ENCODE measurements at regions not wholly inside any gene's neighbourhood (a gene's known extent, or its start where the extent isn't known, plus 50 kb on each side); places are given as distances from the start of the nearest gene placed in this dataset.

DNA sequence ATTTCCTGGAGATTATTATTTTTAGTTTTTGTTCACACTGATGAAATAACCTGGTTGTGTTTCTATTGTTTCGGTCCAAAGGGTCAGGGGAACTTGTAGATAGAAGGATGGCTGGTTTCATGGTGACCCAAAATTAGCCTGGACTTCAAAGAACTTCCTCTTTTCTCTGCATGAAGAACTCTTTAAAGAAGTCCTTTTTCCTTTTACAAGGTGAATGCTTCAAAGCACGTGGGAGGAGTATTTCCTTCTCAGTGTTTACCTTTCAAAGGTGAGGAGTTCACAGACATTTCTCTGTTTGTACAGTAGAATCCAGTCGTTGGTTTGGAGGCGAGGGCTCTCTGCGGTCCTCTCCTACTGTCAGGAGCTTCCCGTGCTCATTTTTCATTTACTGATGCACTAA, 561.7 kb downstream of the GATA3 start:
- Histone ChIP-seq H3K36me3 (ENCODE audit: control insufficient read depth in 3 of 3, insufficient read depth in 2 of 3, low read depth in 1 of 3, low read length in 3 of 3) (no peaks in the 10 kb centered on the region), H3K27ac (ENCODE audit: low read depth in 1 of 3, low read length in 2 of 3) (no peak overlapping the region), H3K4me1 (ENCODE audit: control insufficient read depth in 3 of 3, insufficient read depth in 2 of 3, low read depth in 1 of 3, low read length in 2 of 3) (no peaks in the 10 kb centered on the region), H3K27me3 (ENCODE audit: control insufficient read depth in 3 of 3, insufficient read depth in 3 of 3, low read length in 3 of 3) (no peaks in the 10 kb centered on the region), H3K9me3 (ENCODE audit: control insufficient read depth in 2 of 2, insufficient read depth in 1 of 2, low read depth in 1 of 2, low read length in 1 of 2) (no peaks in the 10 kb centered on the region), H3K4me3 (ENCODE audit: low read depth in 1 of 3, low read length in 3 of 3) (no peak overlapping the region)
- no peak for DNase-seq
- 12 to 18% (median 14%) methylated on average over 6 of the region's 6 CpGs for WGBS, 3 donors
- FAIRE-seq, result no peak

DNA sequence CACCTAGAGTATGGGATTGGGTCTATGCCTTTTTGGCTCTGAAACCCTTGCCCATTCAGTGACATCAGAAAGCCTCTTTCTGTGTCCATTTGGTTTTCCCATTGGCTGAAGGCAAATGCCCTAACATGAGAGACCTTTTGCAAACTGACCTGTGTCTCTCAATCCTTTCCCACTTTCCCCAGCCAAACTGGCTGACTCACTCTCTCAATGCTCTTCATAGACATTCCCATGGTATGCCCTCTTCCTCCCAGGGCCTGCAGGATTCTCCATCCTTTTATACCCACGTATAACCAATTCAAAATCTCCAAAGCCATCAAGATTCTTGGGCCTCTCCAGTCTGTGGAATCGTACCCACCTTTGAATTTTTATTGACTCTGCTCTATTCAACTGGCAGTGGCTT, 563.3 kb downstream of the GATA3 start:
- Histone ChIP-seq H3K27ac (ENCODE audit: low read depth in 1 of 3, low read length in 2 of 3) (no peak overlapping the region), H3K4me1 (ENCODE audit: control insufficient read depth in 3 of 3, insufficient read depth in 2 of 3, low read depth in 1 of 3, low read length in 2 of 3) (no peaks in the 10 kb centered on the region), H3K4me3 (ENCODE audit: low read depth in 1 of 3, low read length in 3 of 3) (no peak overlapping the region), H3K36me3 (ENCODE audit: control insufficient read depth in 3 of 3, insufficient read depth in 2 of 3, low read depth in 1 of 3, low read length in 3 of 3) (no peaks in the 10 kb centered on the region), H3K9me3 (ENCODE audit: control insufficient read depth in 2 of 2, insufficient read depth in 1 of 2, low read depth in 1 of 2, low read length in 1 of 2) (no peaks in the 10 kb centered on the region), H3K27me3 (ENCODE audit: control insufficient read depth in 3 of 3, insufficient read depth in 3 of 3, low read length in 3 of 3) (no peaks in the 10 kb centered on the region)
- DNase-seq (no peak), FAIRE-seq (no peak)
- 65 to 78% (median 75%) methylated on average over 2 of the region's 2 CpGs for WGBS, 3 donors

DNA sequence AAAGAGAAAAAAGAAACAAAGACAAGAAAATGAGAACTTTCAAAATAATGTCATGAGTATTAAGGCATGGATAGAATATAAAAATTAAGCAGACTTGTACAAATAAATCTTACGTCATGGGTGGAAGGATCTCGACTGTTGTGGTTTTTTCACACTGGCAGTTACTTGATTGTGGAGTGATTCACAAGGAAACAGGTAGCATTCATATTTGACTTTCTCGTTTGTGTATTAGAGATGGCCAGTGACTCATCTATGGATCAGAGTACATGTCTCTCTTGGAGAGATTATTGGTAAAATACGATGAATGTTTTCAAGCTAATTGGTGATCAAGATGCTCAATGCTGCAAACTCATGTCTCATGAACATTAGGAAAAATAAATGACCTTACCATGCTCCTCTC, 564.3 kb downstream of the GATA3 start:
- H3K9me3 ChIP-seq (ENCODE audit: control insufficient read depth in 2 of 2, insufficient read depth in 1 of 2, low read depth in 1 of 2, low read length in 1 of 2), result no peaks in the 10 kb centered on the region
- no peak overlapping the region for H3K4me3 ChIP-seq (ENCODE audit: low read depth in 1 of 3, low read length in 3 of 3)
- no peak for FAIRE-seq
- H3K27me3 ChIP-seq (ENCODE audit: control insufficient read depth in 3 of 3, insufficient read depth in 3 of 3, low read length in 3 of 3), result no peaks in the 10 kb centered on the region
- no peaks in the 10 kb centered on the region for H3K36me3 ChIP-seq (ENCODE audit: control insufficient read depth in 3 of 3, insufficient read depth in 2 of 3, low read depth in 1 of 3, low read length in 3 of 3)
- H3K4me1 ChIP-seq (ENCODE audit: control insufficient read depth in 3 of 3, insufficient read depth in 2 of 3, low read depth in 1 of 3, low read length in 2 of 3), result no peaks in the 10 kb centered on the region
- 62 to 75% (median 67%) methylated on average over 4 of the region's 4 CpGs for WGBS, 3 donors
- no peak for DNase-seq
- no peak overlapping the region for H3K27ac ChIP-seq (ENCODE audit: low read depth in 1 of 3, low read length in 2 of 3)

DNA sequence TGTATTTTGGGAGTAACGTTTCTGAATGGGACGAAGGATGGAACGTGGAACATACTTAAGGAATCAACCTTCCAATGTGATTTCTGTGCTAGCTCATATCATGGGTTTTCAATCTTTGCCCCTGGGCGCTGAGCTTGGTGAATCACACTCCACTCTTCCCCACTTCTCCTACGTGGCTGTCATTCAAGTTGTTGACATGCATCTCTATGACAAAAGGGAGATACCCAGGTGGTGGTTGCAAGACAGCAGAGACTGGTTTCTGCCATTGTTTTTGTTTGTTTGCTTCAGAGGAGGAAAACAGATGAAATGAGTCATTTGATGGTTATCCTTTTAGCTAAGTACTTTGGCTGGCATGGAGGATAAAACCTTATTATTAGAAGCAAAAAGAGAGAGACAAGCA, 573.9 kb downstream of the GATA3 start:
- Histone ChIP-seq H3K36me3 (ENCODE audit: control insufficient read depth in 3 of 3, insufficient read depth in 2 of 3, low read depth in 1 of 3, low read length in 3 of 3) (no peaks in the 10 kb centered on the region), H3K27me3 (ENCODE audit: control insufficient read depth in 3 of 3, insufficient read depth in 3 of 3, low read length in 3 of 3) (no peaks in the 10 kb centered on the region), H3K4me1 (ENCODE audit: control insufficient read depth in 3 of 3, insufficient read depth in 2 of 3, low read depth in 1 of 3, low read length in 2 of 3) (no peaks in the 10 kb centered on the region), H3K27ac (ENCODE audit: low read depth in 1 of 3, low read length in 2 of 3) (no peak overlapping the region), H3K9me3 (ENCODE audit: control insufficient read depth in 2 of 2, insufficient read depth in 1 of 2, low read depth in 1 of 2, low read length in 1 of 2) (no peaks in the 10 kb centered on the region), H3K4me3 (ENCODE audit: low read depth in 1 of 3, low read length in 3 of 3) (no peak overlapping the region)
- no peak for DNase-seq
- WGBS, 3 donors, result 69 to 75% (median 70%) methylated on average over 5 of the region's 5 CpGs
- no peak for FAIRE-seq

DNA sequence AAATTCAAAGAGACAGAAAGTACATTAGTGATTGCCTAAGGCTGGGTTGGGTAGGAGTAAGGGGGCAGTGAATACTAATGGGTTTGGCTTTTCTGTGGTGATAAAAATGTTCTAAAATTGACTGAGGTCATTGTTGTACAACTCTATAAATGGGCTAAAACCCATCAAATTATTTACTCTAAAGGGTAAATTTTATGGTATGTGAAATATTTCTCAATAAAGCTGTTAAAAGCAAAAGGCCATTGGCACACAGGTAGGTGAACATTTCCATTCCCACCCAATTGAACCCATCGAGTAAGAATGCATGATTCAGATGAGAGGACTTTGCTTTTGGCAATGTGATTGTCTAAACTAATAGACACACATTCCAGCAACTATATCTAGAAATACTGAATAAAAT, 579.4 kb downstream of the GATA3 start:
- 73 to 88% (median 80%) methylated on average over 1 of the region's 1 CpG for WGBS, 3 donors

DNA sequence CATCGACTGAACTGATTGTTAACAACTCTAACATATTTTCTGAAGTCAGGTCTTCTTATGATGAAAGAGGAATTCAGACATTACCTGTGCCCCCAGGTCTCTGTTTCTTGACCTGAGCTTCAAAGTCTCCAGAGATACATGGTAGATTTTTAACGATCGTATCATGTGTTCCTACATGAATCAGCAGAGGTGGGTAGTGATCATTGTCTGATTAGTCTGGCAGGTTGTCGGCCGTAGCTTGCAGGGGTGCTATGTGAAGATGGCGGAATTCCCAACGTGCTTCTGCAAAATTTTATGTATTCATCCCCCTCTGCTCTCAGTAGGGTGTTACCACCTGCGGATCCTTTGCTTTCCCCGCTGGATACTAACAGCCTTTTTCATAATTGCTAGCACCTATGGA, 581.9 kb downstream of the GATA3 start:
- Histone ChIP-seq H3K36me3 (ENCODE audit: control insufficient read depth in 3 of 3, insufficient read depth in 2 of 3, low read depth in 1 of 3, low read length in 3 of 3) (no peaks in the 10 kb centered on the region), H3K9me3 (ENCODE audit: control insufficient read depth in 2 of 2, insufficient read depth in 1 of 2, low read depth in 1 of 2, low read length in 1 of 2) (no peaks in the 10 kb centered on the region), H3K27ac (ENCODE audit: low read depth in 1 of 3, low read length in 2 of 3) (no peak overlapping the region), H3K4me1 (ENCODE audit: control insufficient read depth in 3 of 3, insufficient read depth in 2 of 3, low read depth in 1 of 3, low read length in 2 of 3) (no peaks in the 10 kb centered on the region), H3K27me3 (ENCODE audit: control insufficient read depth in 3 of 3, insufficient read depth in 3 of 3, low read length in 3 of 3) (no peaks in the 10 kb centered on the region), H3K4me3 (ENCODE audit: low read depth in 1 of 3, low read length in 3 of 3) (no peak overlapping the region)
- DNase-seq (no peak), FAIRE-seq (no peak)
- WGBS, 3 donors, result 87 to 92% (median 89%) methylated on average over 9 of the region's 9 CpGs

More for the DNA sequence above, 579.4 kb downstream of the GATA3 start:
- Histone ChIP-seq H3K9me3 (ENCODE audit: control insufficient read depth in 2 of 2, insufficient read depth in 1 of 2, low read depth in 1 of 2, low read length in 1 of 2) (no peaks in the 10 kb centered on the region), H3K27ac (ENCODE audit: low read depth in 1 of 3, low read length in 2 of 3) (no peak overlapping the region), H3K4me3 (ENCODE audit: low read depth in 1 of 3, low read length in 3 of 3) (no peak overlapping the region), H3K36me3 (ENCODE audit: control insufficient read depth in 3 of 3, insufficient read depth in 2 of 3, low read depth in 1 of 3, low read length in 3 of 3) (no peaks in the 10 kb centered on the region), H3K27me3 (ENCODE audit: control insufficient read depth in 3 of 3, insufficient read depth in 3 of 3, low read length in 3 of 3) (no peaks in the 10 kb centered on the region), H3K4me1 (ENCODE audit: control insufficient read depth in 3 of 3, insufficient read depth in 2 of 3, low read depth in 1 of 3, low read length in 2 of 3) (no peaks in the 10 kb centered on the region)
- FAIRE-seq (no peak), DNase-seq (no peak)

DNA sequence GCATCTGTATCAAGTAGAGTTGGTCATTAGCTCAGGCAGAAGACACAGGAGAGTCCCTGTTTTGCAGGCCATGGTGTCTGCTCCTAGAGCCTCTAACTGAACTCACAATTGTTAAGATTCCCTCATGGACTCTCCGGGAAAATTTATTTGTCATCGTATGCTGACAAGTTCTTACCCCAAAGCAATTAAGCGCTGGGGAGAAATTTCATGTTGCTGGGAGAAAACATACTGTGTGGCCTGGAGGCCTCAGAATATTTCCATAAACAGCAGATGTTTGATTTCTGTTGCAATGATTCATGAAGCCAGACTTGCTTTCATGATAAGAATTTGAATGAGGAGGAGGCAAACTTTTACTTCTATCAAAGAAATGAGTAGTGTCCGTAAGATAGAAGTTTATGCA, 583.2 kb downstream of the GATA3 start:
- H3K27ac ChIP-seq (ENCODE audit: low read depth in 1 of 3, low read length in 2 of 3), result no peak overlapping the region
- no peak for FAIRE-seq
- no peaks in the 10 kb centered on the region for H3K36me3 ChIP-seq (ENCODE audit: control insufficient read depth in 3 of 3, insufficient read depth in 2 of 3, low read depth in 1 of 3, low read length in 3 of 3)
- DNase-seq, result no peak
- H3K9me3 ChIP-seq (ENCODE audit: control insufficient read depth in 2 of 2, insufficient read depth in 1 of 2, low read depth in 1 of 2, low read length in 1 of 2), result no peaks in the 10 kb centered on the region
- H3K27me3 ChIP-seq (ENCODE audit: control insufficient read depth in 3 of 3, insufficient read depth in 3 of 3, low read length in 3 of 3), result no peaks in the 10 kb centered on the region
- H3K4me3 ChIP-seq (ENCODE audit: low read depth in 1 of 3, low read length in 3 of 3), result no peak overlapping the region
- WGBS, 3 donors, result 64 to 81% (median 71%) methylated on average over 4 of the region's 4 CpGs
- no peaks in the 10 kb centered on the region for H3K4me1 ChIP-seq (ENCODE audit: control insufficient read depth in 3 of 3, insufficient read depth in 2 of 3, low read depth in 1 of 3, low read length in 2 of 3)

DNA sequence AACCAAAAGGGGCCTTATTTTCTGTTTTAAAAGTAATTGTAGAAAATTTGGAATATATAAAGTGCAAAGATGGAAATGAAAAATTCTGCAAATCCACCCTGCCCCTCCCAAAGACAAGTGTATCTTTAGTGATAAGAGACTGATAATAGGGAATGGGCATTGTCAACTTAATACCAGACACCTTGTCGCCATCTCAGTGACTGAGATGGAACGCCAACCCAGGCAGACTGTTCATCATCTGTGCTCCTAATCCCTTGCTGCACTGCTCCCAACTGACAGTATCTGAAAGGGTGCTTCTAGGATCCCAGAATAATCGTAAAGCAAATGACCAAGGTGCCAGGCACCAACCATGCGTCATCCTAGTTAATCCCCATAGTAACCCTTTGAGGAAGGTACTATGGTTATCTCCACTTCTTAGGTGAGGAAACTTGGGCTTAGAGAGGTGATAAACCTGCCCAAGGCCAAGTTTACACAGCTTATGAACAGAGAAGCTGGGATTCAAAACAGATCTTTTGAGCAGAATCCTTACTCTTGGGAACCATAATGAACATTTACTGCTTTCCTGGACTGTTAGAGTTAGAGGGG, 583.7 kb downstream of the GATA3 start:
- no peaks in the 10 kb centered on the region for H3K36me3 ChIP-seq (ENCODE audit: control insufficient read depth in 3 of 3, insufficient read depth in 2 of 3, low read depth in 1 of 3, low read length in 3 of 3)

DNA sequence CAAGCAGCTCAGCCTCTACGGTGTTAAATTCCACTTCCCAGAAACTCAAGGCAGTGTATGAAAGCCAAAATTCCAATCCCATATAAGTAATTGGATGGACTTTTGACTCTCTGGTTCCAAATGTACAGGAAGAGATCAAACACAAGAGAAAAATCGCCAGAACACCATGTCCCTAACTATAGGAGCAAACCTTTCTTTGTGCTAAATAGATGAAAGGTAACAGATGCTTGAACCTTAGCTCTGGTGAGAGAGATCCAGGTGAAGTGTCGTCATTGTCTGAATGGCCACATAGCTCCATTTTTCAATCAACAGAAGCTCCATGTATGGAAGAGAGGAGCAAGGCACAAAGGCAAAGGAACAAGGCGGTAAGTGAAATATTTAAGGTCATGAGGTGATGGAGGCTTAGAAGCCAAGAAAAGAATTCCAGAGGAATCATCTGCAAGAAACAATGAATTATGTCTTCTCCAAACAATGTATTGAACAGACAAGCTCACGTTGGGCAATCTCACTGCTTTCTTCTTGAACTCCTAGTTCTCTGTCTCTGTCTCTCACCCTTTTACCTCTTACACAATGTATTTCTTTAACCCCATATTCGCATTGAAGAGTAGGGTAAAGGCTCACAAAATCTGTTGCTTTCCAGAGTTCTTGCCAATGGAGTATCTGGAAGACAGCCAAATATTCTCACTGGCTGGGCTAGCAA, 585.1 kb downstream of the GATA3 start:
- Histone ChIP-seq H3K27me3 (ENCODE audit: control insufficient read depth in 3 of 3, insufficient read depth in 3 of 3, low read length in 3 of 3) (no peaks in the 10 kb centered on the region), H3K9me3 (ENCODE audit: control insufficient read depth in 2 of 2, insufficient read depth in 1 of 2, low read depth in 1 of 2, low read length in 1 of 2) (no peaks in the 10 kb centered on the region), H3K36me3 (ENCODE audit: control insufficient read depth in 3 of 3, insufficient read depth in 2 of 3, low read depth in 1 of 3, low read length in 3 of 3) (no peaks in the 10 kb centered on the region), H3K27ac (ENCODE audit: low read depth in 1 of 3, low read length in 2 of 3) (no peak overlapping the region), H3K4me3 (ENCODE audit: low read depth in 1 of 3, low read length in 3 of 3) (no peak overlapping the region), H3K4me1 (ENCODE audit: control insufficient read depth in 3 of 3, insufficient read depth in 2 of 3, low read depth in 1 of 3, low read length in 2 of 3) (no peaks in the 10 kb centered on the region)
- FAIRE-seq (no peak), DNase-seq (no peak)
- WGBS, 3 donors, result 72 to 78% (median 77%) methylated on average over 6 of the region's 6 CpGs

More for the DNA sequence above, 583.7 kb downstream of the GATA3 start:
- FAIRE-seq (no peak), DNase-seq (no peak)
- H3K4me3 ChIP-seq (ENCODE audit: low read depth in 1 of 3, low read length in 3 of 3), result no peak overlapping the region
- no peak overlapping the region for H3K27ac ChIP-seq (ENCODE audit: low read depth in 1 of 3, low read length in 2 of 3)
- no peaks in the 10 kb centered on the region for H3K9me3 ChIP-seq (ENCODE audit: control insufficient read depth in 2 of 2, insufficient read depth in 1 of 2, low read depth in 1 of 2, low read length in 1 of 2)
- no peaks in the 10 kb centered on the region for H3K4me1 ChIP-seq (ENCODE audit: control insufficient read depth in 3 of 3, insufficient read depth in 2 of 3, low read depth in 1 of 3, low read length in 2 of 3)
- 62 to 78% (median 76%) methylated on average over 4 of the region's 4 CpGs for WGBS, 3 donors
- no peaks in the 10 kb centered on the region for H3K27me3 ChIP-seq (ENCODE audit: control insufficient read depth in 3 of 3, insufficient read depth in 3 of 3, low read length in 3 of 3)

Measured in small intestine (tissue), 7 donors.